RCC 7860 (cell line): ENCODE measurements at regions not wholly inside any gene's neighbourhood (a gene's known extent, or its start where the extent isn't known, plus 50 kb on each side); places are given as distances from the start of the nearest gene placed in this dataset.
A peak's percentile ranks its signal among the peaks of the same experiment; 100 is the strongest.

Experiments
- DNase-seq: peaks from one replicate; pipeline ENCODE4 v3.0.0-alpha.2; 2015; ENCODE audit warnings: low spot score
- FAIRE-seq: peaks from 2 replicates; lab custom pipeline; 2012; peaks lifted over from hg19 to GRCh38; lab: Jason Lieb, UNC

DNA sequence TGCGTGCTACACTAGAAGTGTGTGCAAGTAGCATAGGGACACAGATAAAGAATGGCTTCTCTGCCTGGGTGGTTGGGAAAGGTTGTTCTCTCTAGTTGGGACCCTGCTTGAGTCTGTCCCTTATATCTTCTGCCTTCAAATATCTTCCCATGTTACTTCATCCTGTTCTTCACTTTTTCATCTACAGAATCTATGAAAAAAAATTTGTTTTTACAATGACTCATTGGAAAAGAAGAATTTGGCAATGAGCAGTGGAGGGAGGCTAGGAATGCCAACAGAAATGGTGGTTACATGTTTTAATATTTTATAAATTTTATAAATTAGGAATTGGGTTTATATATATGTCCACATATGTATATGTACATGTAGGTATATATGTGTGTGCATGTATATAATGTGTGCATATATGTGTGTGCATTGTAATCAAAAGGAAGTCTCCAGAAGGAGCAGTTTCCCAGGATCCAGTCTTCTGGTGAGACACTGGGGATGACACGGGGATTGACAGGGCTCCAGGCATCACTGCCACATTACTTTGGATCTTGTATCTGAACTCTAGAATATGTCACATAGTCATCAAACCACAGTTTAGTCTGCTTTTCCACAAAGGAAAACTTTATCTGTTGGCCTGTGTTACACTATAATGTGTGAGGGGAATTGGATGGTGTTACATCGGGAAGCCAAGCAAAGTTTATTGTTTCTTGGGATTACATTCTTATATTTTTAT lies 75.3 kb upstream of the RIPOR2 start:
- FAIRE-seq (no peak), DNase-seq (peak; percentile 20)

DNA sequence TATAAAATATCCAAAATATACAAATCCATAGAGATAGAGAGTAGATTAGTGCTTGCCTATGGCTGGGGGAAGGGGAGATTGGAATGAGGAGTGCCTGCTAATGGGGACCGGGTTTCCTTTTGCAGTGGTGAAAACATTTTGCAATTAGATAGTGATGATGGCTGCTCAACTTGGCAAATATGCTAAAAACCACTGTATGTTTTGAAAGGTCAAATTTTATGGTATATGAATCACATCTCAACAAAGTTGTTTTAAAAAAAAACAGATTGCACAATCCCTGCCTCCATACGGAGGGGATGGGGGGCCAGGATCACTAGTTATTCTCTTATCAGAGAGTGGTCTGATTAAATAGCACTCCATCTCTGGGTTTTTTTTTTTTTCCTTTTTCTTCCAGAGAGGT lies 76.9 kb upstream of the RIPOR2 start:
- DNase-seq (no peak), FAIRE-seq (no peak)

DNA sequence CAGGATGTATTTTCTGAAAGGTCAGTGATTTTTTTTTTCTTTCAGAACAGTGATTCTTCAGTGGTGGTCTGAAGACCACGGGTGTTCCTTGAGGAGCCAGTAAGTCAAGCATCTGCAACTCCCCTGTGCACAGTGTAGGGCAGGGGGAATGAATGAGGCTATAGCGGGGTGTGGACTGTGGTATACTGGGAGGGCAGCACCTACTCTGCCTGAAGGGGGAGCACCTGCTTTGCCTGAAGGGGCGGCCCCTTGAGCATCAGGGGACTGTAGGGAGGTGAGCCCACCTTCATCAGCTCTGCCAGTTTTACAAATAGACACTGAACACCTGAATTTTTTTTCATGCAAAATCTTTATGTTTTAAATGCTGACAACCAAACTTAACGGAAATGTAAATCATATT lies 77.5 kb upstream of the RIPOR2 start:
- no peak for DNase-seq
- FAIRE-seq = no peak

DNA sequence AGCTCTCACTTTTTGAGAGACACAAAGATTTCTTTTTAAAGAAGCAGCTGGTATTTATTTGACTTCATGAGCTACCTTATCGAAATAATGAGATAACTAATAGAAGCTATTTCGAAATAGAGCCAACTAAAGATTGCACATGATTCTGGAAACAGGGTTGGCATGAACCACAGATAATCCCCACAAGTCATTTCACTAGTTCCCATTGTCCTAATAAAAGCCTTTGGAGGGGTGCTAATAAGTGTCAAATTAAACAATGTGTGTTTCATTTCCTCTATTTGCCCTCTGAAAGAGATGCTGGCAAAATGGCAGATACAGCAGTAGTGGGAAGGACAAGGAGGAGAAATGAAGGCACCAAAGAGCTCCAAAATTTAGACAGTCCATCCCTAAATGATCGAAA lies 78.6 kb upstream of the RIPOR2 start:
- no peak for FAIRE-seq

DNA sequence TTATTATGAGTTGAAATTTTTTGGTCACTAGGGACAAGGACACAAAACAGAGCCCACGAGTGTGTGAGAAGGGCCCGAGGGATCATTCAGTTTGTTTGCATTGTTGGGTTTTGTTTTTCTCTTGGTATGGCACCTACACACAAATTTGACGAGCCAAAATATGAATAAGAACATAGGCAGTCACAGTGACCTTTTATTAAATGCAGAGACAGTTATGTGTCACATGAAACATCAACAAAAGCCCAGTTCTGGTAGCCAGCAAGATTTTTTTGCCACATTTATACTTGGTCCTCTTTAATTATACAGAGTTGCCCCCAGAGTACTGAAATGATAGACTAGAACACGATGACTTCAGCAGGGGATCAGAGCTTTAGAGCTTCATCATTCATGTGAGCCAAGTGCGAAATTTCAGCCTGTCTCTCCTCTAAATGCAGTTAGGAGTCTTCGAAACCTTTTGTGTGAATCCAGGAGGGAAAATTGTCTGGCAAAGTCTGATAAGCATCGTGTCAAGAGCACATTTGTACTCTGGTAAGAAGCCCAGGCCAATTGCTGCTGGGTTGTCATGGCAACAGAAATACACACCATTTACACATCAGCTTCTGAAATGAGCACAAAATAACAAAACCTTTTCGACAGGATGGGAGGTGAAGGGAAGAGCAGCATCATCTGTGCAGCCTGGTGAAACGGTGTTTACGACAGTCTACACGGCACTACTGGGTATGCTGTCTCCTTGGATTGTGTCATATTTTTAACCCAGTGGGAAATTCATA lies 79.2 kb upstream of the RIPOR2 start:
- no peak for FAIRE-seq
- no peak for DNase-seq

More for the DNA sequence above, 78.6 kb upstream of the RIPOR2 start:
- no peak for DNase-seq

DNA sequence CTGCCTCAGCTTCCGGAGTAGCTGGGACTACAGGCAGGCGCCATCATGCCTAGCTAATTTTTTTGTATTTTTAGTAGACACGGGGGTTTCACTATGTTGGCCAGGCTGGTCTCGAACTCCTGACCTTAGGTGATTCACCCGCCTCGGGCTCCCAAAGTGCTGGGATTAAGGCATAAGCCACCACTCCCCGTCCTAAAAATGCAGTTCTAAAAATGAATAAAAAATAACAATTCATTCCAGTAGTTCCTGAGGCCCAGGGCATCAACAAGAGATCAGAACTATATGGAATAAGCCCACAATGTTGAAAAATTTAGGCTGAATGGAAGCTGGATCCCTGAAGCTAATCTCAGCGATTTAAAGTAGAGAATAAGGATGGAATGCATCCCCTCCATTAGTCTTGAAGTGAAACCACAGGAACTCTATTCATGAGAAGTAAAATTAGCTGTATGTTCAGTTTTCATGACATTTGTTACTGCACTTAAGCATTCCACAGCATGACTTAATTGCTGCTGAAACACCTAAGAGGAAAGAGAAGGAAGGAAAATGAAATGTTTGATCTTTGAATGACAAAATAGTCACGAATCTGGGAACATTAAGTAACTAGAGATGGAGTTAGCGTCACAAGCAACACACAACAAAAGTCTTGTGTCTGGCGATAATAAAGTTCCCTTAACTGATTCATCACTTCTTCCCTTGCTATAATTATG lies 80.4 kb upstream of the RIPOR2 start:
- FAIRE-seq (no peak), DNase-seq (no peak)

DNA sequence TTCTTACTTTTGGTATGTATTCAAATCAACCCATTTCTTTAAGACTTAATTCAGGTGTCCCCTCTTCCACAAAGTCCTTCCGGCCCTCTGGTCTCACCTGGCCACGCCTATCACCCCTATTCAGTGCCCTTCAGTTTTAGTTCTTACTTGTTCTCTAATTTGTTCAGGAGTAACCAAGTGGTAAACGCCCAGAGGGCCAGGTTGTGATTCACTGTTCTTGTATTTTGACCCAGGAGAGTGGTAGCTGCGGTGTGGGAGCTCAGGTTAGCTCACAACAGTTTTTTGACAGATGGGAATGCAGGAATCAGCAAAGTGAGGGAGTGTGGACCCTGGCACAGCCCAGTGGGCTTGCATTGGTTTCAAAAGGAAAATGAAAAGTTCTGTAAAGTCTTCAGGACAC lies 81.7 kb upstream of the RIPOR2 start:
- FAIRE-seq = no peak
- no peak for DNase-seq

DNA sequence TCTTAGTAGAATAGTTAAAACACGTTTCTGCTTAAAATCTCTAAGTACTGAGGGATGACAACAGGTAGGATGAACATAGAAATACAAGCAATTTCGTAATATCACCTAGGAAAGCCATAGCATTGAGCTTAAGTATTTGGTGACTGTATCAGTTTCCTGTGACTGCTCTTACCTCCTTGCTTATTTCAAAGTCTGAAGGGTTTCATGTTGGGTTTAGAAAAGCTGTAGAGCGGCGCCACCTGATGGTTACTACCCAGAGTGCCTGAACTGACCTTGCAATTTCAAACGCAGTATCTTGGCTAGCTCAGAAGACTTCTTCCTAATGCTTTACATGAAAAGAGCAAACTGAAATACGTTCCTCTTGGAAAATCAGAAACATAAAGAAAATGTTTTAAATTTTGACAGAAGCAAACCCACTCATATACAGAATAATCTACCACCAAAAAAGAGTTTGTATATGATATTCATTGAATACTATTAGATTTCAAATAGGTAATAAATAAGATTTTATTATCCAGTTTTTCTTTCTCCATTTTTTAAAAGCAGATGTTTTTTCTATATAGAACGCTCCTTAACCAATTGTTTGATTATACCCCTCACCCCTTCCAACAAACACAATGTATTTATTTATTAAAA lies 82.3 kb upstream of the RIPOR2 start:
- FAIRE-seq (no peak), DNase-seq (peak; percentile 29)

DNA sequence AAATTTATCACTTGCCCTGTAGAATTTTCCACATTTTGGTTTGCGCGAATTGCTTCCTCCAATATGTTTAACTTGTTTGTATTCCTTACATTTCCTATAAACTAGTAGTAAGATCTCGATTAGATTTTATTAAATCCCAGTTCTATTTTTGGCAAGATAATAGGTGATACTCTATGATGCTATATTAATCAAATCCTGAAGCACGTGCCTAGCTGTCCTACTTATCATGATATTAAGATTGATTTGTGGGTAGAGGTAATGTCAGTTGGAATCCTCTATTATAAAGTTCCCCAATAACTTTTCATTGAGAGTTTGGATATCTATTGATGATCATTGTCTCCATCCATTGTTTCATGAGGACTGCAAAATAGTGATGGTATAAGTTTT lies 82.8 kb upstream of the RIPOR2 start:
- FAIRE-seq (no peak), DNase-seq (no peak)

DNA sequence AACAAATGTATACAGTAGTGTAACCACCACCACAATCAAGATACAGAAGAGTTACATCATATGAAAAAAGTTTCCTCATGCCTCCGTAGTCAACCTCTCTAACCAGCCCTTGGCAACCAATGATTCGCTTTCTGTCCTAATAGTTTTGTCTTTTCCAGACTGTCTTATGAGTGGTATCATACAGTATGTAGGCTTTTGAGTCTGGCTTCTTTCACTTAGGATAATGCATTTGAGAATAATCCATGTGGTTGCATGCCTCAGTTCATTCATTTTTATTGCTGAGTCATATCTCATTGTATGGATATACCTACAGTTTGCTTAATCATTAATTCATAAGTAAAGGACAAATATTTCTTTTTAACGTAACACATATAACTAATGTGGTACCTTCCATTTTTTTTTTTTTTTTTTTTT lies 86.4 kb upstream of the RIPOR2 start:
- DNase-seq (peak; percentile 84), FAIRE-seq (peak; percentile 84)

DNA sequence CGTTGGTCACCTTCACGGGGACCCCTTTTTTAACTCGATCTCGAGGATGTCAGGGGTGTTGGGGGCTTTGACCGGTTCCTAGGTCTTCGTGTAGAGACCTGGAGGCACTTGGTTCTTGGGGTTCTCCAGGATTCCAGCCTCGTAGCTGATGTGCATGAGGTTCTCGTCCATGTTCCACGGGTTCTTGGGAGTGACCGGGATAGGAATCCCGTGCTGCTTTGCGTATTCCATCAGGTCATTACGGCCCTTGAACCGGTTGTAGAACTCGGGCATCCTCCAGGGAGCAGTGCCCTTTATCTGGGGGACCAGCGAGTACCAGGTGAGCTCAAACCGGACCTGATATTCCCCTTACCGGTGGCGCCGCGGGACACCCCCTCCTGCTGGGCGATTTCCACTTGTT lies 88.0 kb upstream of the RIPOR2 start:
- DNase-seq (no peak), FAIRE-seq (no peak)

DNA sequence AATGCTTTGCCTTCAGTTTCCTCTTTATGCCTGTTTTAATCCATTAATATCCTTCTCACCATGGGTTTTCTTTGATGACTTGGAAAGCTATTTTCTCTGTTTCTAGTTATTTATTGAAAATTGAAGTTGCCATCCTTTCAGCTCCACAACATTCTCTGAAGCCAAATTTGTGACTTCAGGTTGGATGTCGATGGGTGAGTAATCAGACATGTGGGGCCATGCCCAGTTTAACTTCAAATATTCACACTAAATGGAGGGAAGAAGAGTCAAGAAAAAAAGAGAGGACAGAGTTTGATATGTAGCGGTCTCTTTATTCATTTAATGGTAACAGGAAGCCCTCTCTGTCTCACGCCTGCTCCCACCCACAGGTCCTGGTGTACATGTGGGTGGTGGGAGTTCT lies 89.1 kb upstream of the RIPOR2 start:
- DNase-seq (no peak), FAIRE-seq (no peak)

DNA sequence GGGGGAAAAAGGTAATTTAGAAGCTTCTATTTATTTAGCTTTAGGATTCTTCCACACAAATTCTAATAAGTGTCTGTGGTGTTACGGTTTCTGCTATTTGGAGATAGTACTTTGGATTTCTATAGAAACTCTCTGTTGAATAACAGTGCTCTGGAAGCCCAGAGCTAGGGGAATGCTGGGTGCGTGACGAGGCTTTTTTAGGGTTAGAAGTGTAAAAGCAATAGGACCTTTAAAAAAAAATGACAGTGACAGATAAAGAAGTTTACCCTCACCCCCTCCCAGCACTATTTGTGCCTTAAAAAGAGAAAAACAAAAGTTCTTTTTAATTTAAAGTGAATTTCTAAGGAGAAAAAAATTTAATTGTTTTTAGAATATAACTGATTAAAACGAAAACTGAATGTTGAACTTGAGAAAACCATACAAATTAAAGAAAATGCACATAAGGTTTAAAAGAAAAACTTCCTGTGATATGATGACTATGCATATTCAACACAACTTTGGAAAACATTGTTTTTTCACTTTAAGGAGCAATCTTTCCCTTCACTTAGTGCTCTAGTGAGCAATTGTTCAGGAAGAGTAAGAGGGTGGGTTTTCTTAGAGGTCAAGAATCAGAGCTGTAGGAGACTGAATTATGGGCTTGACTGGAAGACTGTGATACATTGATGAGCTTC lies 89.6 kb upstream of the RIPOR2 start:
- FAIRE-seq (no peak), DNase-seq (no peak)

DNA sequence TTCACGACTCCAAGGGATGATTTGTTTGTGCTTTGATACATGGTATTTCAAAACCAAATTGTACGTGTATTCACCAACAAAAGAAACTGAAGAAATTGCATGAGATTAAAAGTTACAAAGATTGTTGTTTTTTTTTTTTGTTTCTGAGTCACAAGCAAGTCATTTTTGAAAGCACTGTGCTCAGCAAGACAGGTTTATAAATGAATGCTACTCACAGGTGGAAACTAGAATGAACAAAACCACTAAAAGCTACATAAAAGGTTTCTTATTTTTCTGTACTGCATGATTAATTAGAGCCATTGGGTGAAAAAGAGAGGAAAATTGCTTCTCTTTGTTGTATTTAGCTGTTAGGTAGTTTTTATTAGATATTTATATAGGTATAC lies 90.2 kb upstream of the RIPOR2 start:
- FAIRE-seq = no peak

DNA sequence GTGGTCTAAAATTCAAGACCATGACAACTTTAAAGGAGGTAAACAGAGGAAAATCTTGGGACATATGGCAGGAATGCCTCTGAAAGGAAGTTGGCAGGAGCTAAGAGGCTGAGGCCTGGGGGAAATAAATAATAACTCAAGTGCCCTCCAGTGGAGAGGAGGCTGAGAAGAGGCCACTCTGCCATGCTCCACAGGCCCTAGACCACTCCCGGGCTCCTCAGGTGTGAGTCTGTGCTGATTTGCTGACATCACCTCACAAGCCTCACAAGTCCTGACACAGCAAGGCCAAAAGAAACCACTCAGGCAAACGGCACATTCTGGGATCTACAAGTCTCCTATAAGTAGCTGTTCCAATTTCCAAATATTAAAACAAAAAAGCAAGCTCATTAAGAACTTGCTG lies 91.0 kb upstream of the RIPOR2 start:
- no peak for DNase-seq
- FAIRE-seq = no peak

More for the DNA sequence above, 90.2 kb upstream of the RIPOR2 start:
- no peak for DNase-seq

DNA sequence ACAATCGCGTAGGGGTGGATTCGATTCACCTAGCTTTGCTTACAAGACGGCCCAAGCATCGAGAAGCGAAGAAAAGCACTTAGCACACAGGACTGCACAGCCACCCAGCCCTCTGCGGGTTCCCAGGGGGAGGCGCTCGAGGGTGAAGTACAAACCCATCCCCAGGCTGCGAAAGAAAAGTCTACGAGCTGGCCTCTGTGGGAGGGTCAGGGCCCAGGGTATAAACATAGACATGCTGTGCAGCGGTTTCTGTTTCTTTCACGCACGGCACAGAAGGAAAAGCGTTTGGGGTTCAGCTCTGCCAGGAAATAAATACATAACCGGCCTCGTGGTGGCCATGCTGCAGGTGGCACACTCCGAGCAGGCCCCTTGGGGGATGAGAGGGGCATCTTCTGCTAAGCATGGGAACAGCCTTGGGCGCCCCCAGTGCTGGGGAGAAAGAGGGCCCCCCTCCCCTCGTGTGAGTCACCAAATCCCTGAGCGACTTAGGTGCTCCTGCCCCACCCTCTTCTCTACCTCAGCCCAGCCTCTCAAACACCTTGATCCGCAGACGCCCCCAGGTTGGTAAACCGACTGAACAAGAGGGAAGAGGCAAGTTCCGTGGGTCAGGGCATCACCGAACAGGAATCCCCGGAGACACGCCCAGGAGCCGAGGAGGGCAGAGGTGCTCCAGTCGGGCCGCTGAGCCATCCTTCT lies 91.6 kb upstream of the RIPOR2 start:
- FAIRE-seq (no peak), DNase-seq (no peak)

DNA sequence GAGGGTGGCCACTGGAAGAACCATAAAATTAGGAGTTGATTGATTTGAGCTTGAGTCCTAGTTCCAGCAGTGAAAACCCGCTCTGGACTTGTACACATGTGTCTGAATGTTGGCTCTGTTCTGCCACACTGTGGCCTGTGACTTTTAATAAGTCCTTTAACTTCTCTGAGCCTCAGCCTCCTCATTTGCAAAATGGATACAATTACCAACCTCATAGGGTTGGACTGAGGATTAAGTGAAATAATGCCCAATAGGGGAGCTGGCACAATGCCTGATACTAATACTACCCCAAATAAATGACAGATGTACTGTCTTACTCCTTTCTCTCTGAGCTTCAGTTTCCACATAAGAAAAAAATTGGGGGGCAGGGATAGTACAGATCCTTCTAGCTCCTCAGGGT lies 92.6 kb upstream of the RIPOR2 start:
- DNase-seq = no peak

DNA sequence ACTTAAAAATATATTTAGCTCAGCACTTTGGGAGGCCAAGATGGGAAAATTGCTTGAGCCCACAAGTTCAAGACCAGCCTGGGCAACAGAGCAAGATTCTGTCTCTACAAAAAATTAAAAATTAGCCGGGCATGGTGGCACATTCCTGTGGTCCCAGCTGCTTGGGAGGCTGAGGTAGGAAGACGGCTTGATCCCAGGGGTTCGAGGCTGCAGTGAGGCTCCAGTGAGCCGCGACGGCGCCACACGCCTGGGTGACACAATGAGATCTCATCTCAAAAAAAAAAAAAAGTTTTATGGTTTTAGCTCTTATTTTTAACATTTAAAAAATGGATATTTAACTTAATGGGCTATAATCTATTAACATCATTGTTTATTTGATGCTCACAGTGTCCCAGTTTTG lies 97.2 kb upstream of the RIPOR2 start:
- no peak for DNase-seq
- no peak for FAIRE-seq

More for the DNA sequence above, 92.6 kb upstream of the RIPOR2 start:
- FAIRE-seq = no peak

DNA sequence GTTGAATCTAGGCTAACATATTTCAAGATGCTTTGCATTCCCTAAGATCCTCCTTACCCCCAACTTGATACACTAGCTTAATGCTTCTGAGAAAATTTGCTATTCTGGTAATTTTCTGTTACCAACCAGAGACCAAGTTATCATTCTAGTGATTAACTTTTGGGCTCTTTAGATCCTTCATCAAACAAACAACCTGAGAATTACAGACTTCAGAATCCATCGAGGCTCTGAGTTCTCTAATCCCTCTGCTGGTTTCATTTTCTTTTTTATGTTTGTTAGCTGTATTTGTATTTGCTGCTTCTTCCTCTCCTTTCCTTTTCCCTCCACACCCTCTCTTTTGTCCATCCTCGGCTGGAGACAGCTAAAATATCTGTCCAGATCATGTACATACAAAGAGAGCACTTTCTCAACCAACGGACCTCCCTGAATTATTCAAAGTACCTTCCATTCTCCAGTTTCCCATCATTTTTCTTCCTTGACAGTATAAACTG lies 98.7 kb upstream of the RIPOR2 start:
- DNase-seq (no peak), FAIRE-seq (no peak)

DNA sequence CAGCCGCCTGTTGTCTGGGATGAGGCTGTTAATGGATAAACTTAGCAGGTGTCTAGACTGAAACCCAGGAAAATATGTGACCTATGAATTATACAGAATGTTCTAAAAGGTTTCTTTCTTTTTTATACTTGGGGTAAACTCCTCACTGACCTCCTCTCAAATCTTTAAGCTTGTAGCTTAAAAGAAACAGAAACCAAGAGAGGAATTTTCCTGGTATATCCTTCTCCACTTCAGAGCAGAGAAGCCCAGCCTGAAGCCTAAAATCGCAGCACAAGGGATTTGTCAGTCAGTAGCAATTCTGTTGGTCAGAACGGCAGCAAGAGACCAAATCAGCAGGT lies 99.4 kb upstream of the RIPOR2 start:
- DNase-seq = no peak
- no peak for FAIRE-seq
